ENCODE measurements at regions not wholly inside any gene's neighbourhood (a gene's known extent, or its start where the extent isn't known, plus 50 kb on each side); places are given as distances from the start of the nearest gene placed in this dataset.
A peak's percentile ranks its signal among the peaks of the same experiment; 100 is the strongest.

GRCh38 chr10:90418869-90419652, 438.8 kb downstream of the HTR7 start:
- no peak overlapping the region for H3K4me3 ChIP-seq (ENCODE audit: control insufficient read depth, low read depth, low read length)
- DNase-seq (ENCODE audit: low read depth), result peak; percentile 13
- no peak for TF ChIP-seq CTCF (IDR thresholded peaks at IDR 0.05; ENCODE audit: control insufficient read depth, insufficient read depth, low read depth, low read length, missing control alignments)

- H3K4me3 ChIP-seq (ENCODE audit: control insufficient read depth, low read depth, low read length), result no peak overlapping the region
- DNase-seq (ENCODE audit: low read depth), result no peak
- TF ChIP-seq CTCF (IDR thresholded peaks at IDR 0.05; ENCODE audit: control insufficient read depth, insufficient read depth, low read depth, low read length, missing control alignments), result no peak
These were observed 437.1 kb downstream of the HTR7 start for GRCh38 chr10:90420637-90421318.

GRCh38 chr10:90421874-90422273, 436.0 kb downstream of the HTR7 start:
- H3K4me3 ChIP-seq (ENCODE audit: control insufficient read depth, low read depth, low read length), result no peak overlapping the region
- TF ChIP-seq CTCF (IDR thresholded peaks at IDR 0.05; ENCODE audit: control insufficient read depth, insufficient read depth, low read depth, low read length, missing control alignments), result no peak
- no peak for DNase-seq (ENCODE audit: low read depth)

GRCh38 chr10:90424730-90425129, 433.1 kb downstream of the HTR7 start:
- DNase-seq (ENCODE audit: low read depth), result no peak
- no peak for TF ChIP-seq CTCF (IDR thresholded peaks at IDR 0.05; ENCODE audit: control insufficient read depth, insufficient read depth, low read depth, low read length, missing control alignments)
- H3K4me3 ChIP-seq (ENCODE audit: control insufficient read depth, low read depth, low read length), result no peak overlapping the region

- no peak for TF ChIP-seq CTCF (IDR thresholded peaks at IDR 0.05; ENCODE audit: control insufficient read depth, insufficient read depth, low read depth, low read length, missing control alignments)
- H3K4me3 ChIP-seq (ENCODE audit: control insufficient read depth, low read depth, low read length), result no peak overlapping the region
- DNase-seq (ENCODE audit: low read depth), result no peak
These were observed 427.7 kb downstream of the HTR7 start for GRCh38 chr10:90430186-90430585.

- no peak overlapping the region for H3K4me3 ChIP-seq (ENCODE audit: control insufficient read depth, low read depth, low read length)
- TF ChIP-seq CTCF (IDR thresholded peaks at IDR 0.05; ENCODE audit: control insufficient read depth, insufficient read depth, low read depth, low read length, missing control alignments), result no peak
- DNase-seq (ENCODE audit: low read depth), result no peak
These were observed 425.0 kb downstream of the HTR7 start for GRCh38 chr10:90432866-90433265.

All from AG09309 (cell line).